HCT116 (cell line): ENCODE measurements at regions not wholly inside any gene's neighbourhood (a gene's known extent, or its start where the extent isn't known, plus 50 kb on each side); places are given as distances from the start of the nearest gene placed in this dataset.

ENCODE experiments used
- POLR2AphosphoS5 ChIP-seq: IDR thresholded peaks from 2 replicates; pipeline ENCODE4 v1.6.1; 2011; ENCODE audit warnings: mild to moderate bottlenecking, low read depth, low read length, moderate library complexity
- SIN3A ChIP-seq: IDR thresholded peaks from 2 replicates; pipeline ENCODE4 v1.6.1; 2012; ENCODE audit warnings: low read depth
- TF ChIP-seq, protein P1 (sequence below), 3 experiments: fragments of 200-600 bp in 1 of 3; sonication (generic) in 1 of 3; IDR thresholded peaks in 2 of 3; conservative IDR thresholded peaks in 1 of 3; 2 replicates each; pipeline ENCODE4 v1.5.1; 2012 to 2017; ENCODE audit warnings: low read depth in 2 of 3, low read length in 2 of 3, antibody characterized with exemption in 1 of 3, borderline replicate concordance in 1 of 3, control low read depth in 1 of 3, mild to moderate bottlenecking in 1 of 3, mixed read lengths in 1 of 3, mixed run types in 1 of 3, moderate library complexity in 1 of 3; ENCODE audit not compliant: insufficient read depth in 1 of 3

- TF ChIP-seq, protein P1, sequence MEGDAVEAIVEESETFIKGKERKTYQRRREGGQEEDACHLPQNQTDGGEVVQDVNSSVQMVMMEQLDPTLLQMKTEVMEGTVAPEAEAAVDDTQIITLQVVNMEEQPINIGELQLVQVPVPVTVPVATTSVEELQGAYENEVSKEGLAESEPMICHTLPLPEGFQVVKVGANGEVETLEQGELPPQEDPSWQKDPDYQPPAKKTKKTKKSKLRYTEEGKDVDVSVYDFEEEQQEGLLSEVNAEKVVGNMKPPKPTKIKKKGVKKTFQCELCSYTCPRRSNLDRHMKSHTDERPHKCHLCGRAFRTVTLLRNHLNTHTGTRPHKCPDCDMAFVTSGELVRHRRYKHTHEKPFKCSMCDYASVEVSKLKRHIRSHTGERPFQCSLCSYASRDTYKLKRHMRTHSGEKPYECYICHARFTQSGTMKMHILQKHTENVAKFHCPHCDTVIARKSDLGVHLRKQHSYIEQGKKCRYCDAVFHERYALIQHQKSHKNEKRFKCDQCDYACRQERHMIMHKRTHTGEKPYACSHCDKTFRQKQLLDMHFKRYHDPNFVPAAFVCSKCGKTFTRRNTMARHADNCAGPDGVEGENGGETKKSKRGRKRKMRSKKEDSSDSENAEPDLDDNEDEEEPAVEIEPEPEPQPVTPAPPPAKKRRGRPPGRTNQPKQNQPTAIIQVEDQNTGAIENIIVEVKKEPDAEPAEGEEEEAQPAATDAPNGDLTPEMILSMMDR (IDR thresholded peaks at IDR 0.05 in 2 of 3, conservative IDR thresholded peaks at IDR 0.05 in 1 of 3; ENCODE audit: borderline replicate concordance in 1 of 3, insufficient read depth in 1 of 3, low read depth in 2 of 3, low read length in 2 of 3): no peak
- TF ChIP-seq POLR2AphosphoS5 (no peak), SIN3A (no peak)
These were observed 160.9 kb upstream of the STAC start for GRCh38 chr3:36219398-36219797.
